ENCODE measurements at regions not wholly inside any gene's neighbourhood (a gene's known extent, or its start where the extent isn't known, plus 50 kb on each side); places are given as distances from the start of the nearest gene placed in this dataset.

GRCh38 chr9:91077624-91078368, 276.2 kb downstream of the SYK start:
- TF ChIP-seq CTCF (IDR thresholded peaks at IDR 0.05; ENCODE audit: insufficient read depth, low read length) (no peak), SPI1 (IDR thresholded peaks at IDR 0.05; ENCODE audit: borderline replicate concordance, low read depth) (no peak), POLR2AphosphoS5 (IDR thresholded peaks at IDR 0.05; ENCODE audit: low read depth) (no peak)

All from HL-60 (cell line).